ENCODE measurements at regions not wholly inside any gene's neighbourhood (a gene's known extent, or its start where the extent isn't known, plus 50 kb on each side); places are given as distances from the start of the nearest gene placed in this dataset.
A peak's percentile ranks its signal among the peaks of the same experiment; 100 is the strongest.

DNA sequence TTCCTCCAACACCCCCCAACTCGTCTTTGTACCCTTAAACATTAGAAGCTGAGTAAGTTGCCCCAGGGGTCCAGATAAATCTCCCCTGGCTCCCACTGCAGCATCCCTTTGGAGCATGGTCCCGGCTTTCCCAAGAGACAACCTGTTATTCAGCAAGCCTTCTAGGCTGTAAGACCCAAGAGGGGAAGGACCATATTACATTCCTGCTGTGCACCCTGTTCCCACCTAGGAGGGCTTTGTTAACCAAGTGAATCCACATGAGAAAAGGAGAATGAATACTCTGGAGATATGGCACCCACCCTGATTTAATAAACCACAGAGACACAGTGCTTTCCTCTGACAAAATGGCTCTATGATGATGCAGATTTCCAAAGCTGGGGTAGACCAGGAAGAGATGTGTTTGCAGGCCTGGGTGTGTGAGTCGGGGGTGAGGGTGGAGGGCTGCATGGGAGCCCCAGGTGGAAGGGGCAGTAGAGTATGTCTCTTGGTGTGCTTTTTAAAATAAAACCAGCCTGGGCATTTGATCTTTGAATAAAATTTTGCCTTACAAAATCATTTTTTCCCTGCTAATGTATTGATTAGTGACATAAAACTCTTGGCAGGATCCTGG lies 325.2 kb downstream of the DRD1 start:
- DNase-seq (ENCODE audit: low read depth in 3 of 3, low spot score in 2 of 3): no peak

DNA sequence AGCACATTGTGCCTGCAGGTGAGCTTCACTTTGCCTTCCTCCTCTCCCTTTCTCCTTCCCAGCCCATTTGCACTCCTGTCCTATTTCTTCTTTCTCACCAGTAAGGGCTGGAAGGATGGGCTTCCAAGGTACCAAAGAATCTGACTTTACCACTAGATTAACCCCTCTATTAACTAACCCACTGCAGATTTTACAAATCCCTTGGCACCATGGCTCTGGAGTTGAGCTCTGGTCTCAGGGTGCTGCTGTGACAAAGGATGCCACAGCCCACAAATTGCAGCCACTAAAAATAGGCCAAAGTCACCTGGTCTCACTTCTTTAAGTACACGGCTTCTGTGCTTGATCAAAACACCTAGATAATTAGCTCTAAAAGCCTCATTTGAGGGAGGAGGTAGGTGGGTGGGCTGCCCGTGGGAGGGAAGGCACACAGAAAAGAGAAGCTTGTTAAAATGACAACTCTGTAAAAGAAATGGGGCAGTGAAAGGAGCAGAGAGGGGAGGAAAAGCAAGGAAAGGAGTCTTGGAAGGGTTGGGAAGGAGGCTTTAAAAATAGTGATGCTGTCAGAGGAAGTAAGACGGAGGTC lies 327.4 kb downstream of the DRD1 start:
- DNase-seq (ENCODE audit: low read depth in 3 of 3, low spot score in 2 of 3): no peak

DNA sequence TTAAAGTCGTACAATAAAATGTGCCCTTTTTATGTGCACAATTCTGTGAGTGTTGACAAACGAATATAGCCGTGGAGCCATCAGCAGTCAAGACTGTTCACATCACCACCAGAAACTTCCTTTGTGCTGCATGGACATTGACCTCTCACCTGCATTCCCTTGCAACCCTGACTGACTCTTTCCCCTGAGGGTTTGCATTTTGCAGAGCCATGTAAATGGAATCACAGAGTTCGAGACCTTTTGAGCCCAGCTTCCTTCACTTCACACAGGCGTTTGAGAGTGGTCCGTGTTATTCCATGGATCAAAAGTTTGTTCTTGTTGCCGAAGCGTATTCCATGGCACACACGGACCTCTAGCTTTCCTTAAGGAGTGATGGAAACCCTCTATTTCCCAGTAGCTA lies 328.2 kb downstream of the DRD1 start:
- DNase-seq (ENCODE audit: low read depth in 3 of 3, low spot score in 2 of 3): no peak

DNA sequence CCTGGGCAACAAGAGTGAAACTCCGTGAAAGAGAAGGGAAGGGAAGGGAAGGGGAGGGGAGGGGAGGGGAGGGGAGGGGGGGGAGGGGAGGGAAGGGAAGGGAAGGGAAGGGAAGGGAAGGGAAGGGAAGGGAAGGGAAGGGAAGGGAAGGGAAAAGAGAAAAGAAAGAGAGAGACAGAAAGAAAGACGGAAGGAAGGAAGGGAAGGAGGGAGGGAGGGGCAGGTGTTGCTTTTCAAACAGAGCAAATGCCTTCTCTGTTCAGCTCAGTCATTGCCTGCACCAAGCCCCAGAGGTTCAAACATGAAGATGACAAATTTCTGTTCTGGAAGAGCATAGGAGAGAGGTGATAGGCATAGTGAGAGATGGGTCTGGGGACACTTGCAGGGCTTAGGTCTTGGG lies 330.0 kb downstream of the DRD1 start:
- no peak for DNase-seq (ENCODE audit: low read depth in 3 of 3, low spot score in 2 of 3)

DNA sequence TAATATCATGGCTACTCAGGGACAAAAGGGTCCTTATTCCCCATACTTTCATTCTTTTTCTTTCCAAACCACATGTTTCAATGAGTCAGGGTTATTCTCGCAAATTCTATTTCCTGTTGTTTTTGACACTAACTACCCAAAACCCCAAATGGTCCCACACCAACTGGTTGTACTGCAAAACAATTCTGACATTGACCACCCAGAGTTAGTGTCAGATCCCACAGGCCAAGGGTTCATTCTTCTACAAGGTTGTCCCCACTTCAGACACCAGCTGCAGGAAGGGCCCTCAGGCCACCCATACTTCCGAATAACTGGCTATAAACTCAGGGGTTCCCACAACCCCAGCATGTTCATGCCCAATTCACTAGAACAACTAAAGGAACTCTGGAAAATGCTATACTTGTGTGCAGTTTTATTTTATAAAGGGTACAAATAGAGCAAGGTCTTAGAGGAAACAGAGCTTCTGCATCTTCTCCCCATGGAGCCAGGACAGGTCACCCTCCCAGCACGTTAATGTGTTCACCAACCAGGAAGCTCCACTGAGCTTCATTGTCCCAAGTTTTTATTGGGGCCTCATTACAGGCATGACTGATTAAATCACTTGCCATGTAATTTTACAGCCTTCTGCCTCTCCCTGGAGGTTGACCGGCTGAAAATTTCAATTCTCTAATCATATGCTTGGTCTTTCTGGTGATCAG lies 334.8 kb downstream of the DRD1 start:
- DNase-seq (ENCODE audit: low read depth in 3 of 3, low spot score in 2 of 3): no peak

DNA sequence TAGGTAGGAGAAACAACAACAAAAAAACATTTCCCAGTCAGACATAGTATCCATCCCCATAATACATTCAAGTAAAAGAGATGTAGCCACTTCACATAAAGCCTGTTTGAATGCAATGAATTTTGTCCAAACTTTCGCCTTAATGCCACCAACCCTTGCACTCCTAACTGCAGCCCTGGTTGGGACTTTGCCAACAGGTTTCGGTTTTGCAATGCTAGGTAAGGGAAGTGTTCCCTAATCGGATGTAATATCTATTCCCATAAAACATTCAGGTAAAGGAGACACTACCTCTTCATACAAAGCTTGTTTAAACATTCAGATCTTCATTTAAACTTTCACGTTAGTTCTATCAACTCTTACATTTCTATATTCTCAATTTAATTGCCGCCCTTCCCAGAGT lies 336.1 kb downstream of the DRD1 start:
- no peak for DNase-seq (ENCODE audit: low read depth in 3 of 3, low spot score in 2 of 3)

DNA sequence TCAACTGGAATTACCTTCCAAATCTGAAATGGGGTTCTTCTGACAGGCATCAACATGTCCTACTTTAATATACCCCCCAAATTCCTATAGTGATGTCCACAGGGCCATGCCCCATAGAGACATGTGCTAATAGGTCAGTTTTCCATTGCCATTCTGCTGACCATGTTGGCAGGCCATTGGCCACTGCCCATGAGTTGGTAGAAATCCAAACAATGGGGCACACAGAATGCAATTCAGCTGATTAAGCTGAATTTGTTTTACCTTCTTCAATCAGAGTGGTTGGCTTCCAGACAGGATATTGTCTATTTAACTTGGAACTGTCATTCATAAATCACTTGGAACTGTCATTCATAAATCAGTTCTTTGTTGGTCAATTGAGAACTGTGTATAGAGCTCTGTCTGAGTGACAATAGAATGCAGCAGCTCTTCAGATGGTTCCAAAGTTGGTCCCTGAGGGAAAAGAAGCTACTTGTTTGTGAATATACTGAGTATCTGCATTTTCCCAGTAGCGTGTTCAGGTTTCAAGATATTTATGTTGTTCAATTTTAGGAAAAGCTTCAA lies 336.9 kb downstream of the DRD1 start:
- DNase-seq (ENCODE audit: low read depth in 3 of 3, low spot score in 2 of 3): no peak

DNA sequence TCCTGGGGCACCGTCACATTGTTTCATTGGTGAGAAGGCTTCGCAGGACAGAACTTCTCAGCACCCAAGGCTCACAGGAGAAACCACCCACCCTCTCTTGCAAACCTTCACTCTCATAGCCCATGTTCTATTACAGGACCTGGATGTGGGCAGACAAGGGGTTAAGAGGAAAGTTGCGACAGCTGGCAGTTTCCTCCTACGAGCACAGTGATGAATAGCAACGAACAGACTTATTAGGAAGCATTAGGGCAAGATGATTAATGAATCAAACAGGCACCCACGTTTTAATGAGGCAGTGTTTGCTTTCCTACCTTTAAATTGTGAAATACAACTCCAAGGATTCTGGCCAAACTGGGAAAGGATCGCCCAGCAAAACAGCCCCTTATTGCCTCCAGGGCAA lies 339.3 kb downstream of the DRD1 start:
- DNase-seq (ENCODE audit: low read depth in 3 of 3, low spot score in 2 of 3): no peak

DNA sequence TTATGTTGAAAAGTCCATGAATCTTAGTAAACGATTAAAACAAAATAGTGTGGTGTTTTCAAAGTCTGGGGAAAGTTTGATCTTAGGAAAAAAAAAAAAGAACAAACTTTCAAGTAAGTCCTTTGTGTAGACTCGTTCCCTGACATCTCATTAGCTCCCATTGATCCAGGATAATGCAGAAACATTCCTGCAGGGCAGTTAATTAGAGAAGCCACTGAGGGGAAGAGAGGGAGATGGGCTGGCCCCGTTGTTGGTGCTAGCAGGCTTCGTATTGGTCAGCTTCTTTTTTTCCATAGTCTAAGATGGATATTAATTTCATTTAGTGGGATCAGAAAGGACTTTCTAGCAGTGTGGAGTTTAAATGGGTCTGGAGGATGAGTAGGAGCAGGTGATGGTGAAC lies 340.2 kb downstream of the DRD1 start:
- DNase-seq (ENCODE audit: low read depth in 3 of 3, low spot score in 2 of 3): no peak

DNA sequence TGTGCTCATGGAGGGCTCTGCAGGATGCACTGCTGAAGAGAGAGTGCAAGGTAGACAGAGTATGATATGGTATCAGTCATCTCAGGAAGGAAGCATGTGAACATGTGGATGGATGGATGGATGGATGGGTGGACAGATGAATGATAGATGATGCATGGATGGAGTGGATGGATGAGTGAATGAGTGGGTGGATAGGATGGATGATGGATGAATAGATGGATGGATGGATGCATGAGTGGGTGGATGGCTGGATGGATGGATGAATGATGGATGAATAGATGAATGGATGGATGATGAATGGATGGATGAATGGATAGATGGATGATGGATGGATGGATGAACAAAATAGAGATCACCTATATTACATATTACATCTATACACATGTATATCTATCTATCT lies 341.3 kb downstream of the DRD1 start:
- no peak for DNase-seq (ENCODE audit: low read depth in 3 of 3, low spot score in 2 of 3)

DNA sequence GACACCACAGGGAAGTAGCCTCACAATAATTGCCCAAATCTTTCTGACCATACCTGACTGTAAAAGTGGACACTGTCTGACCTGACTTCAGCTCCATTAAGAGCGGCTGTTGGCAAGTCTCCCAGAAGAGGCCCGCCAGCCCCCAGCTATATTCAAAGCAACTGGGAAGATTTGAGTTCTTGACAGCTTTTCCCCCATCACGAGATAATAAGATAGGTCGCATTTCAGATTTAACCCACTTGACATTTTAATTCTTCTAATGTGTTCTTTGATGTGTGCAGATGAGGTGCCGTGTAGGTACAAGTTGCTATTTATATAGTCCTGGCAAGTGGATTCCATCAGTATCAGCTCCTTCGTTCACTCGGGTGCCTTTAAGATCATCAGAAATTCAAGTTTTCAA lies 345.7 kb downstream of the DRD1 start:
- DNase-seq (ENCODE audit: low read depth in 3 of 3, low spot score in 2 of 3): no peak

DNA sequence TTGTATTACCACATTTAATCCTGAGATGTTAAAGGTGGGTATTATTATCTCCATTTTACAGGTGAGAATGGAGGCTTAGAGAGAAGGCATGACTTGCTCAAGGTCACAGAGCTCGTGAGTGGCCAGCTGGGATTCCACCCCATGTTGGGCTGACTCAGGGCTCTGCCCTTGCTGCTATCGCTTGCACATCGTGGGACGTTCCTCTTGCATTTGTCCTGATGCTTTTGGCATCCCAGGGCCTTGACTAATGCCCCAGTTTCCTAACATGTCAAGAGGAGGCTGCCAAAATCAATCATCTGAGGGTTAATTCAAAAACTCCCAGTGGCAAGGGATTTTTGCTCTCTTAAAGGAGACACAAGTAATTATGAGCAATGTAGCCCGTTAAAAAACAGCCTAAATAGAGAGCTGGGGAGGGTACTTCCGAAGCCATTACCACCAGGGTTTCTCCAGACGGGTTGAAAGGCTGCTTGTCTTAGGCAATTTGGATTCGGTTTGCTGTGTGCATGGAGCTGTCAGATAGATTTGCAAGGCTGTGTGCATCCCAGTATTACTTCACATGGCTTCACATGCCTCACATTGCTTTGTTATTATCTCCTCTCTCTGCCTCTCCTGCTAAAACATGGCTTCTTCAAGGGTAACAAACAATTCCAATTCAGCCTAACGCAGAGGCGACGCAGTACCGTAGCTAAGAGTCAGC lies 347.4 kb downstream of the DRD1 start:
- no peak for DNase-seq (ENCODE audit: low read depth in 3 of 3, low spot score in 2 of 3)

DNA sequence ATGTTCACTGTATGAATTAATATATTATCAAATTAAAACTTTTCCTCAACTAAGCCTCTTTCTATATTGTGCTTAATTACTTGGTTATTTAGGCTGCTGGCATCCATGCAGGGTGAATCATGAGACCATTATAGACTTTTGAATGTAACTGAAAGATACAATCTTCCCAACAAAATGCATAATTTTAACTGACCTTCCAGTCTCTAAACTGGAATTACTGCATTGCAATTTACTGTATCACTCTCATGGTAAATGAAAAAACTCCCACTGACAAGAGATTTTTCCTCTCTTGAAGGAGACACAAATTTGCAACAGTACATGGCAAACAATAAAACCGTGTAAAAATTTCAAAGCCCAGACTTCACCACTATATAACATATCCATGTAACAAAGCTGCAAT lies 349.5 kb downstream of the DRD1 start:
- DNase-seq (ENCODE audit: low read depth in 3 of 3, low spot score in 2 of 3): no peak

DNA sequence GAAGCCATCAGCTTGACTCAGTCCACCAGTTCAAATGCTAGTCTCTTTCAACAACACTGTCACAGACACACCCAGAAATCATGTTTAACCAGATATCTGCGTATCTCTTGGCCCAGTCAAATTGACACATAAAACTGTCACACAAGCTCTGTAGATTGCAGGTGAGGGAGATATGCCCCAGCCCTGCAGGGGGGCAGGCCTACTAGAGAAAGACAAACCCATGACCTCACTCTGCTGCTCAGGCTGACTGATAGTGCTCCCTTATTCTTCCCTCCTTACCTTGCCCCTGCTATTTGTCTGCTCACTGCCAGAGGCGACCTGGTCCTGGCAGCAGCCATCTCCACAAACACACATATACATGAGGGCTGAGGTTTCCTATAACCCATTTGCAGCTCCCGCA lies 351.3 kb downstream of the DRD1 start:
- no peak for DNase-seq (ENCODE audit: low read depth in 3 of 3, low spot score in 2 of 3)

DNA sequence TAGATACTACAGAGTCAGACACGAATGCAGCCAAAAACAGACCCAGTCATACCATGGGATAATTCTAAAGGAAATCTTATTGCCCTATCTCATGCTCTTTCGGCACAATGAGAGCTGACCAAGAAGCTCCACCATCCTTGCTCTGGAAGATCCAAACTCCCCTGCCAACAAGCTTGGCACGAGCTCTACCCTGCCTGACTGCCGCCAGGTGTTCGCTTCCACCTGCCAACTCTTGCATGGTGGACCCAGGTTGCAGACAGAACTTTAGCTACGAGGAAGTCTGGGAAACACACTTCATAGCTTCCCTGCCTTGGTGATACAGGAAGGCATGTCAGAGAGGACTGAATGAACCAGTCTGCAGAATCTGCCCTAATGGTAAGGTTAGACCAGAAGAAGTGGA lies 355.0 kb downstream of the DRD1 start:
- DNase-seq (ENCODE audit: low read depth in 3 of 3, low spot score in 2 of 3): no peak

DNA sequence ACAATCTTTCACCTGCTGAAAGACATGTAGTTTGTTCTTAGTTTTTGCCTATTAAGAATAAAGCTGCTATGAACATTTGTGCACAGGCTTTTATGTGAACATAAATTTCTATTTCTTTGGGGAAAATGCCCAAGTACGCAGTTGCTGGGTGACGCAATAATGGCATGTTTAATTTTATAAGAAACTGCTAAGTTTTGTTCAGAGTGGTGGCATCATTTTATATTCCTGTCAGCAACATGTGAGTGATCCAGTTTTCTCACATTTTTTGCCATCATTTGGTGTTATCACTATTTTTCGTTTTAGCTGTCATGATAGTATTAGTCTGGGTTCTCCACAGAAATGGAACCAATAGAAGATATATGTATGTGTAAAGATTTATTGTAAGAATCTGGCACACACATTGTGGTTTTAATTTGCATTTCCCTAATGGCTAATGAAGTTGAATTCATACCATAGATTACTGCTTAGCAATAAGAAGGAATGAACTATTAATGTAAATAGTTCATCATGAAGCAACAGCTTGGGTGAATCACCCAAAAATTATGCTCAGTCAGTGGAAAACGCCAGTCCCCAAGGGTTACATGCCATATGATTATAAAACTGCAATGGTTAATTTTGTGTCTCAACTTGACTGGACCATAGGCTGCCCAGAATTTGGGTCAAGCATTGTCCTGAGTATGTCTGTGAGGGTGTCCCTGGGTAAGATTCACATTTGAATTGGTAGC lies 358.6 kb downstream of the MSX2 start:
- no peak for DNase-seq (ENCODE audit: low read depth in 3 of 3, low spot score in 2 of 3)

DNA sequence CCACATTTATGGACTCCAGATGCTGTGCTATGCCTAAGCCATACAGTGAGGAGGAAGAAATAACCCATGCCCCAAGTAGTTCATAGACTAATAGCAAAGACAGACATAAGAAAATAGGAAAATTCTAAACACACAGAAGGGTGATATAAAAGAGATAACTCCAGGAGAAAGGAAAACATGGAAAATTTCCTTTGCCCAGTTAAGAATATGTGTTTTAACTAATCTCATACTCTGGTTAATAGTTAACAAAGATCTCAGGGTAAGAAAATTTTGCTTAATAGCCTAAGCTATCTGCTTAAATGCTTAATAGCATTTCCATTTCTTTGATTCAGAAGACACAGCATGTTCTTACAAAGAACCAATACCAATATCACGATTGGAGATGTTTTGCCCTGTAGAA lies 358.0 kb downstream of the MSX2 start:
- DNase-seq (ENCODE audit: low read depth in 3 of 3, low spot score in 2 of 3): no peak

DNA sequence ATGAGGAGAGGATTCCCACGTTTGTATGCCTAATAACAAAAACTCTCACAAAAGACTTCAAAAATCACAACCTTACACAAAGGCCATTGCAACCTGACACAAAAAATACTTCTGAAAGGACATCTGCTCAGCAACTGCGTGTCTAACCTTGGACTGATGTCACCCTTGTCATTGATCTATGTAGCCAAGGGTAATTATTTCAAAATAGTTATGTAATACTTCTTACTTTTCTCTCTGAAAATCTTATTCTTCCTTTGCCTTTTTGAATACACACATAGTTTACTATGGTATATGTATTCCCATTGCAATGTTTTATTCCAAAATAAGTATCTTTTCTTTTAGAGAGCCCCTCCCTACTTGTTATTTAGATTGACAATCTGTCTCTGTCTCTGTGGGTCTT lies 355.3 kb downstream of the MSX2 start:
- DNase-seq (ENCODE audit: low read depth in 3 of 3, low spot score in 2 of 3): no peak

DNA sequence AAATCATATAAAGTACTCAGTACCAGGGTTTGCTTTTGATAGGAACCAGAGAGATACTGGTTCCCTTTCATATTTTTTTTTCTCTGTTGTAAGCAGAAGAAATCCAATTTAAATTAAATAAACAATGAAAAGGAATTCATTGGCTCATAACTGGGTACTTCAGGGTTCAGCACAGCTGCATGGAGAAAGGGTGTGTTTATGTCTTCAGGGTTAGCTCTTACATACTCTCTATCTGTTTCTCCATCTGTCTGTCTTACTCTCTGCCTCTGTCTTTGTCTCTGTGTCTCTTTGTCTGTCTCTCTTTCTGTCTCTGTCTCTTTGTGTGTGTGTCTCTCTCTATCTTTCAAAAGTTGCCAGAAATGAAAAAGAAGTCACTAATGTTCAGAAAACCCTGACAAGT lies 345.9 kb downstream of the MSX2 start:
- no peak for DNase-seq (ENCODE audit: low read depth in 3 of 3, low spot score in 2 of 3)

DNA sequence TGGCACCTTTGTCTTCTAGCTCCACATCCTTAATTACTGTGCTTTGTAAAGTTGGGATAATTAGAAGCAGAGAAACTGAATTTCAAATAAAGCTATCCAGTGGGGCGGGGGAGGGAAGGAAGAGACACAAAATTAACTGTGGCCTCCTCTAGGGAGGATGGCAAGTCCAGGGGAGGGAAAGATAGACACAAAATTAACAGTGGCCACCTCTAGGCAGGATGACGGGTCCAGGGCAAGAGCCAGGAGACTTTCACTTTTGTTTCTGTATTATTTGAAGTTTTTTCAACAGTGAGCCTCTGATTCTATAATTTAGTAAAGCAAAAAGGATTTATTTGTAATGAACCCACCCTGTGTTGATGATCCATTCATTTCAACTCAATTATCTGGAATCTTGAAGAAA lies 335.9 kb downstream of the MSX2 start:
- DNase-seq (ENCODE audit: low read depth in 3 of 3, low spot score in 2 of 3): no peak

DNA sequence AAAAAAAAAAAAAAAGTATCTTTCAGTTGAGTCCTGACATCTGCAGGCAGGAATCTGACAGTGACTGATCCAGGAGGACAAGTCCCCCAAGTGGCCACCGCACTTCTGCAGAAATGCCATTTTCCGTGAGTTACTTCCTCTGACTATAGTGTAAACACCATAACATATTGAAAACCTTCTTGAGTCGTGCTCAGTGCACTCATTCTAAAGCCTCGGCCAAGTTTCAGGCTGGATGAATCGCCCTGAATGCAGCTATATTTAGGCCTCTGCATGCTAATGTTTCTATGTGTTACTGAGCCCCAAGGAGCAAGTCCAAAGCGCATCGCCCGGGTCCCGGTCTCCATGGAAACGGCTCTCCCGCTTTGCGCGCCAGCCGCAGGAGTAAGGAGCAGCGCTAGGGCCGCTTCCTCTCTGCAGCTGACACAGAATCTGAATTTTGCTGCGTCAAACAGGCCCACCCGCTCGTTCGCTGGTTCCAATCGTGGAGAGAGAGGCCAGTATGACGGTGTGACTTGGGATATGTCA lies 335.4 kb downstream of the MSX2 start:
- DNase-seq (ENCODE audit: low read depth in 3 of 3, low spot score in 2 of 3): peak; percentile 6 to 24 (median 15)
